Transverse colon (tissue), 4 donors: ENCODE measurements at regions not wholly inside any gene's neighbourhood (a gene's known extent, or its start where the extent isn't known, plus 50 kb on each side); places are given as distances from the start of the nearest gene placed in this dataset.

Experiments
- DNase-seq: peaks from one replicate; pipeline ENCODE4 v3.0.0-alpha.2; 2019
- H3K27ac ChIP-seq, 4 donors: fragments of 200-600 bp; sonication (generic); 2 replicates each; pipeline ENCODE4 v1.5.1; 2016 to 2018; ENCODE audit warnings: inconsistent platforms in 4 of 4
- H3K27me3 ChIP-seq: fragments of 200-600 bp; sonication (generic); 2 replicates; pipeline ENCODE4 v1.5.1; 2017; ENCODE audit warnings: inconsistent platforms
- H3K36me3 ChIP-seq, 4 donors: fragments of 200-600 bp; sonication (generic); 2 replicates each; pipeline ENCODE4 v1.5.1; 2017 to 2019; ENCODE audit warnings: inconsistent platforms in 4 of 4
- H3K4me1 ChIP-seq, 4 donors: fragments of 200-600 bp; sonication (generic); 2 replicates each; pipeline ENCODE4 v1.5.1; 2017 to 2020; ENCODE audit warnings: inconsistent platforms in 4 of 4
- H3K4me3 ChIP-seq, 4 donors: fragments of 200-600 bp; sonication (generic); 1 replicate in 1 of 4; 2 replicates in 3 of 4; pipeline versions ENCODE4 v1.5.1 to v1.6.1; 2017 to 2019; ENCODE audit warnings: inconsistent platforms in 4 of 4
- H3K9me3 ChIP-seq, 2 donors: fragments of 200-600 bp; sonication (generic); 2 replicates each; pipeline ENCODE4 v1.5.1; 2017 to 2019; ENCODE audit warnings: inconsistent platforms in 2 of 2
- CTCF ChIP-seq, 5 experiments: fragments of 200-600 bp in 3 of 5; fragments of 450-650 bp in 2 of 5; sonication (generic) in 3 of 5; IDR thresholded peaks; 1 replicate in 2 of 5; 2 replicates in 3 of 5; pipeline ENCODE4 v1.5.1; 2016 to 2017; ENCODE audit warnings: antibody characterized with exemption in 5 of 5, inconsistent platforms in 3 of 5, mild to moderate bottlenecking in 2 of 5, moderate library complexity in 1 of 5
- EP300 ChIP-seq: sonication (generic); formaldehyde crosslinking; IDR thresholded peaks from one replicate; pipeline ENCODE4 v1.6.1; 2017; ENCODE audit warnings: antibody characterized with exemption, low read depth
- POLR2A ChIP-seq: fragments of 450-650 bp; IDR thresholded peaks from one replicate; pipeline ENCODE4 v1.6.1; 2016; ENCODE audit warnings: antibody characterized with exemption, mild to moderate bottlenecking, moderate library complexity
- POLR2AphosphoS5 ChIP-seq, 3 donors: sonication (generic); formaldehyde crosslinking; IDR thresholded peaks; one replicate each; pipeline ENCODE4 v1.6.1; 2016; ENCODE audit warnings: antibody characterized with exemption in 3 of 3
- WGBS, 2 donors: methylation state at CpG; one replicate each; pipeline ENCODE4 v1.1.5; 2018; ENCODE audit warnings: low coverage in 1 of 2; 5-methylcytosine and 5-hydroxymethylcytosine counted together
- in situ Hi-C, 4 donors: fragments of 200-750 bp; cut with MboI; loops; one replicate each; pipeline versions ENCODE4 v1.15.0 to v1.15.1; 2017; ENCODE audit warnings: low sequenced_read_pairs in 3 of 4, low pct_ligation_motif_present in 1 of 4, low pct_unique_long_range_greater_than_20kb in 1 of 4
- intact Hi-C: fragments of 100-400 bp; cut with DNase I; formaldehyde crosslinking; loops from one replicate; pipeline ENCODE4 v1.15.1; 2023; ENCODE audit warnings: low total_unique reads

- no peak overlapping the region for H3K4me3 ChIP-seq
- 61 to 75% methylated on average over 8 to 18 of the region's 18 CpGs for WGBS, 2 donors
- no peak overlapping the region for H3K27ac ChIP-seq
- TF ChIP-seq POLR2A (no peak), EP300 (no peak), POLR2AphosphoS5 (IDR thresholded peaks at IDR 0.05) (no peak), CTCF (IDR thresholded peaks at IDR 0.05) (no peak)
- no peaks in the 10 kb centered on the region for H3K9me3 ChIP-seq
- in situ Hi-C loops = no loop called here
- DNase-seq = no peak
- intact Hi-C loops = no loop called here
- no peaks in the 10 kb centered on the region for H3K4me1 ChIP-seq
- no peaks in the 10 kb centered on the region for H3K36me3 ChIP-seq
- peaks cover 11% of the 10 kb centered on the region for H3K27me3 ChIP-seq
These were observed 92.5 kb downstream of the IRX2 start for GRCh38 chr5:2658881-2659470.

GRCh38 chr5:2658447-2658846 is 93.0 kb downstream of the IRX2 start:
- in situ Hi-C loops = no loop called here
- intact Hi-C loops = no loop called here

GRCh38 chr5:2657151-2657550 is 94.3 kb downstream of the IRX2 start:
- 89% methylated on average over 13 of the region's 13 CpGs; no CpG with 5 or more reads in 1 of the 2 donors for WGBS, 2 donors
- Histone ChIP-seq H3K27ac (no peak overlapping the region), H3K4me1 (no peaks in the 10 kb centered on the region), H3K4me3 (no peak overlapping the region), H3K36me3 (no peaks in the 10 kb centered on the region), H3K9me3 (no peaks in the 10 kb centered on the region), H3K27me3 (peaks cover 11% of the 10 kb centered on the region)
- intact Hi-C loops (no loop called here), in situ Hi-C loops (no loop called here)
- no peak for DNase-seq
- no peak for TF ChIP-seq EP300
- TF ChIP-seq CTCF (IDR thresholded peaks at IDR 0.05) = no peak
- TF ChIP-seq POLR2A = no peak
- no peak for TF ChIP-seq POLR2AphosphoS5 (IDR thresholded peaks at IDR 0.05)

More at GRCh38 chr5:2658447-2658846, 93.0 kb downstream of the IRX2 start:
- H3K36me3 ChIP-seq = no peaks in the 10 kb centered on the region
- H3K27me3 ChIP-seq = peaks cover 11% of the 10 kb centered on the region
- TF ChIP-seq CTCF (IDR thresholded peaks at IDR 0.05) = no peak
- TF ChIP-seq POLR2AphosphoS5 (IDR thresholded peaks at IDR 0.05) = no peak
- TF ChIP-seq POLR2A = no peak
- no peak for TF ChIP-seq EP300
- no peaks in the 10 kb centered on the region for H3K9me3 ChIP-seq
- no peak overlapping the region for H3K4me3 ChIP-seq
- no peak for DNase-seq
- no peaks in the 10 kb centered on the region for H3K4me1 ChIP-seq
- H3K27ac ChIP-seq = no peak overlapping the region
- 81 to 88% methylated on average over 5 to 11 of the region's 11 CpGs for WGBS, 2 donors

GRCh38 chr5:2656206-2656605 is 95.3 kb downstream of the IRX2 start:
- no peaks in the 10 kb centered on the region for H3K9me3 ChIP-seq
- 65 to 80% methylated on average over 5 to 11 of the region's 11 CpGs for WGBS, 2 donors
- in situ Hi-C loops (no loop called here), intact Hi-C loops (no loop called here)
- DNase-seq = no peak
- TF ChIP-seq POLR2AphosphoS5 (IDR thresholded peaks at IDR 0.05) (no peak), CTCF (IDR thresholded peaks at IDR 0.05) (no peak), POLR2A (no peak), EP300 (no peak)
- peaks cover 11% of the 10 kb centered on the region for H3K27me3 ChIP-seq
- no peaks in the 10 kb centered on the region for H3K4me1 ChIP-seq
- no peak overlapping the region for H3K4me3 ChIP-seq
- H3K36me3 ChIP-seq = no peaks in the 10 kb centered on the region
- H3K27ac ChIP-seq = no peak overlapping the region
